ENCODE measurements at regions not wholly inside any gene's neighbourhood (a gene's known extent, or its start where the extent isn't known, plus 50 kb on each side); places are given as distances from the start of the nearest gene placed in this dataset.

DNA sequence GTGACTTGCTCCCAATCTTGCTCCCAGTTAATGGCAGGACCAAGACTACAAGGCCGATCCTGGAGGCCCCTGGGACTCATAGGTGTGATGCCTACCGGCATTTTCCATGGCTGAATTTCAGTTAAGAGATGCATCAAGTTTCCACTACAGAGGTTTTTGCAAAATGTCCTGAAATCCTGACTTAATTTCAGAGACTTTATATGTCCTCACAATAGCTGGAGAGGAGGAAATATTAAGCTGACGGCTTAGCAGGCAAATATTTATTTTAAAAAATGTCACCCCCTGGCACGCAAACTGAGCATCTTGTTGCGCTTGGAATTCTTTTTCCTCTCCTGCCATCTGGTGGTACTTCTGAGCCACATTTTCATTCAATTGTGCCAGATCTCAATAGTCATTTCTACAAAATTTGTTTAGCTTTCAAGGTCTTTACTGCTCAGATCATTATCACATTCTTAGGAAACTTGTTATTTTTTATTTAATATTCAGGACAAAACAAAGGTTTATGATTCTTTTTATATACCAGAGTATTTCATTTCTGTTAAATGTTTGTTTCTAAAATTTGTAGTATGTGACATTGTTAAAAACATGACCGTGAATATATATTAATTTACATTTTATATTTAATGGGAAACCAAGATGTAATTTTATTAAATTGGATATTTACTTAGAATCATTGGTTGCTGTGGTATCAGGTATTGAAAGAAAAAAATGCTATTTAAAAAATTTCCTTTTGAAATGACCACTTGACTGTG is 189.2 kb upstream of the THRB start:
- TF ChIP-seq ZNF584 (CRISPR knock-in tag; IDR thresholded peaks at IDR 0.05; ENCODE audit: low read depth) (no peak), TOE1 (IDR thresholded peaks at IDR 0.05; ENCODE audit: borderline replicate concordance) (no peak), TOE1 (CRISPR knock-in tag; IDR thresholded peaks at IDR 0.05; ENCODE audit: borderline replicate concordance, low read depth) (no peak), TGIF2 (CRISPR knock-in tag; IDR thresholded peaks at IDR 0.05) (no peak), NCOA2 (IDR thresholded peaks at IDR 0.05; ENCODE audit: partially characterized antibody in 2 of 2) (no peak), CREB1 (IDR thresholded peaks at IDR 0.05) (no peak), CREB1 (CRISPR knock-in tag; IDR thresholded peaks at IDR 0.05) (no peak), PHF8 (IDR thresholded peaks at IDR 0.05; ENCODE audit: borderline replicate concordance, low read length) (no peak), RBM22 (IDR thresholded peaks at IDR 0.05; ENCODE audit: low read depth, low read length, poor library complexity, severe bottlenecking) (no peak), MBD2 (IDR thresholded peaks at IDR 0.05; ENCODE audit: borderline replicate concordance, low read depth) (no peak), HNRNPH1 (optimal IDR thresholded peaks at IDR 0.05; ENCODE audit: low read depth, low read length) (no peak)
- TF ChIP-seq, protein P1, sequence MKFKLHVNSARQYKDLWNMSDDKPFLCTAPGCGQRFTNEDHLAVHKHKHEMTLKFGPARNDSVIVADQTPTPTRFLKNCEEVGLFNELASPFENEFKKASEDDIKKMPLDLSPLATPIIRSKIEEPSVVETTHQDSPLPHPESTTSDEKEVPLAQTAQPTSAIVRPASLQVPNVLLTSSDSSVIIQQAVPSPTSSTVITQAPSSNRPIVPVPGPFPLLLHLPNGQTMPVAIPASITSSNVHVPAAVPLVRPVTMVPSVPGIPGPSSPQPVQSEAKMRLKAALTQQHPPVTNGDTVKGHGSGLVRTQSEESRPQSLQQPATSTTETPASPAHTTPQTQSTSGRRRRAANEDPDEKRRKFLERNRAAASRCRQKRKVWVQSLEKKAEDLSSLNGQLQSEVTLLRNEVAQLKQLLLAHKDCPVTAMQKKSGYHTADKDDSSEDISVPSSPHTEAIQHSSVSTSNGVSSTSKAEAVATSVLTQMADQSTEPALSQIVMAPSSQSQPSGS (CRISPR knock-in tag; IDR thresholded peaks at IDR 0.05), result no peak
- TF ChIP-seq, protein P2, sequence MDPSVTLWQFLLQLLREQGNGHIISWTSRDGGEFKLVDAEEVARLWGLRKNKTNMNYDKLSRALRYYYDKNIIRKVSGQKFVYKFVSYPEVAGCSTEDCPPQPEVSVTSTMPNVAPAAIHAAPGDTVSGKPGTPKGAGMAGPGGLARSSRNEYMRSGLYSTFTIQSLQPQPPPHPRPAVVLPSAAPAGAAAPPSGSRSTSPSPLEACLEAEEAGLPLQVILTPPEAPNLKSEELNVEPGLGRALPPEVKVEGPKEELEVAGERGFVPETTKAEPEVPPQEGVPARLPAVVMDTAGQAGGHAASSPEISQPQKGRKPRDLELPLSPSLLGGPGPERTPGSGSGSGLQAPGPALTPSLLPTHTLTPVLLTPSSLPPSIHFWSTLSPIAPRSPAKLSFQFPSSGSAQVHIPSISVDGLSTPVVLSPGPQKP (CRISPR knock-in tag; IDR thresholded peaks at IDR 0.05), result no peak
- TF ChIP-seq, protein P3, sequence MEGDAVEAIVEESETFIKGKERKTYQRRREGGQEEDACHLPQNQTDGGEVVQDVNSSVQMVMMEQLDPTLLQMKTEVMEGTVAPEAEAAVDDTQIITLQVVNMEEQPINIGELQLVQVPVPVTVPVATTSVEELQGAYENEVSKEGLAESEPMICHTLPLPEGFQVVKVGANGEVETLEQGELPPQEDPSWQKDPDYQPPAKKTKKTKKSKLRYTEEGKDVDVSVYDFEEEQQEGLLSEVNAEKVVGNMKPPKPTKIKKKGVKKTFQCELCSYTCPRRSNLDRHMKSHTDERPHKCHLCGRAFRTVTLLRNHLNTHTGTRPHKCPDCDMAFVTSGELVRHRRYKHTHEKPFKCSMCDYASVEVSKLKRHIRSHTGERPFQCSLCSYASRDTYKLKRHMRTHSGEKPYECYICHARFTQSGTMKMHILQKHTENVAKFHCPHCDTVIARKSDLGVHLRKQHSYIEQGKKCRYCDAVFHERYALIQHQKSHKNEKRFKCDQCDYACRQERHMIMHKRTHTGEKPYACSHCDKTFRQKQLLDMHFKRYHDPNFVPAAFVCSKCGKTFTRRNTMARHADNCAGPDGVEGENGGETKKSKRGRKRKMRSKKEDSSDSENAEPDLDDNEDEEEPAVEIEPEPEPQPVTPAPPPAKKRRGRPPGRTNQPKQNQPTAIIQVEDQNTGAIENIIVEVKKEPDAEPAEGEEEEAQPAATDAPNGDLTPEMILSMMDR (IDR thresholded peaks at IDR 0.05 in 2 of 3, conservative IDR thresholded peaks at IDR 0.05 in 1 of 3; ENCODE audit: insufficient read depth in 2 of 3, low read depth in 1 of 3, low read length in 3 of 3), result peak; percentile 63 to 76 (median 65)

All from K562 (cell line).